Panc1 (cell line): ENCODE measurements at regions not wholly inside any gene's neighbourhood (a gene's known extent, or its start where the extent isn't known, plus 50 kb on each side); places are given as distances from the start of the nearest gene placed in this dataset.

Source experiments
- ATAC-seq: fragments of 200-7000 bp; cut with Tn5 transposase; 2 replicates; pipeline ENCODE4 v1.9.1; 2020; ENCODE audit warnings: mild to moderate bottlenecking, moderate library complexity
- BruUV-seq: library from RNA; stranded (reverse); fragments of 400-500 nt; replicated peaks from 2 replicates; lab custom pipeline; 2021; lab: Mats Ljungman, UMichigan
- CTCF ChIA-PET: fragments of 300-600 bp; sonication (Branson Sonifier 250); formaldehyde crosslinking; loops from one replicate; lab custom pipeline; 2022; ENCODE audit warnings: antibody characterized with exemption; lab: Charles Lee
- POLR2A ChIA-PET: fragments of 300-600 bp; sonication (Branson Sonifier 250); formaldehyde crosslinking; loops from one replicate; lab custom pipeline; 2022; ENCODE audit warnings: antibody characterized with exemption; lab: Charles Lee
- DNase-seq: peaks from one replicate; pipeline ENCODE4 v3.0.0-alpha.2; 2010; ENCODE audit warnings: low read depth, low spot score
- H3K27ac ChIP-seq: 2 replicates; pipeline ENCODE4 v1.5.1; 2011; ENCODE audit warnings: mild to moderate bottlenecking, low read length, inconsistent platforms
- H3K27me3 ChIP-seq: fragments of 200-500 bp; sonication (Bioruptor generic); 2 replicates; pipeline ENCODE4 v1.6.0; 2014; ENCODE audit warnings: low read length, inconsistent platforms; ENCODE audit not compliant: control insufficient read depth, insufficient read depth
- H3K36me3 ChIP-seq: fragments of 200-500 bp; sonication (Bioruptor generic); 2 replicates; pipeline ENCODE4 v1.5.1; 2014; ENCODE audit warnings: inconsistent platforms, mild to moderate bottlenecking, low read length, moderate library complexity; ENCODE audit not compliant: control insufficient read depth, insufficient read depth
- H3K4me1 ChIP-seq: 2 replicates; pipeline ENCODE4 v1.5.1; 2011; ENCODE audit warnings: inconsistent platforms, mild to moderate bottlenecking, low read length, moderate library complexity; ENCODE audit not compliant: control insufficient read depth, insufficient read depth
- H3K4me3 ChIP-seq, 2 experiments: 2 replicates each; pipeline ENCODE4 v1.5.1; 2011 to 2012; ENCODE audit warnings: low read depth in 2 of 2, low read length in 2 of 2, mild to moderate bottlenecking in 2 of 2, inconsistent platforms in 1 of 2, moderate library complexity in 1 of 2
- H3K9me3 ChIP-seq: fragments of 200-500 bp; sonication (Bioruptor generic); 2 replicates; pipeline ENCODE4 v1.5.1; 2014; ENCODE audit warnings: low read depth, mild to moderate bottlenecking, inconsistent platforms, low read length, moderate library complexity; ENCODE audit not compliant: control insufficient read depth, insufficient read depth
- CTCF ChIP-seq: fragments of 450-650 bp; IDR thresholded peaks from 2 replicates; pipeline ENCODE4 v1.5.1; 2017; ENCODE audit warnings: mild to moderate bottlenecking
- POLR2AphosphoS5 ChIP-seq: IDR thresholded peaks from 2 replicates; pipeline ENCODE4 v1.6.1; 2012; ENCODE audit warnings: mild to moderate bottlenecking, low read depth, low read length, moderate library complexity
- REST ChIP-seq, 2 experiments: IDR thresholded peaks; 2 replicates each; pipeline ENCODE4 v1.6.1; 2011 to 2012; ENCODE audit warnings: low read depth in 2 of 2, control low read depth in 1 of 2, low read length in 1 of 2, mild to moderate bottlenecking in 1 of 2, moderate library complexity in 1 of 2; ENCODE audit not compliant: insufficient read depth in 1 of 2
- SIN3A ChIP-seq: IDR thresholded peaks from 2 replicates; pipeline ENCODE4 v1.6.1; 2012; ENCODE audit warnings: low read depth, mild to moderate bottlenecking, low read length, moderate library complexity, borderline replicate concordance; ENCODE audit not compliant: insufficient read depth
- TCF7L2 ChIP-seq: IDR thresholded peaks from 2 replicates; pipeline ENCODE4 v1.6.1; 2011; ENCODE audit warnings: mild to moderate bottlenecking, low read depth, low read length, inconsistent platforms
- in situ Hi-C: cut with HindIII; loops from 2 replicates; pipeline ENCODE4 v1.10.0; 2016; ENCODE audit warnings: low sequenced_read_pairs, low pct_unique_long_range_greater_than_20kb
- intact Hi-C: fragments of 100-400 bp; cut with micrococcal nuclease; formaldehyde crosslinking; loops from one replicate; pipeline ENCODE4 v1.10.0; 2022; ENCODE audit not compliant: unreplicated experiment

GRCh38 chrX:67346225-67346624, 197.6 kb upstream of the AR start:
- Histone ChIP-seq H3K27ac (no peak overlapping the region), H3K9me3 (no peaks in the 10 kb centered on the region), H3K27me3 (no peaks in the 10 kb centered on the region), H3K4me1 (no peaks in the 10 kb centered on the region), H3K4me3 (no peak overlapping the region), H3K36me3 (no peaks in the 10 kb centered on the region)
- ATAC-seq (no peak), DNase-seq (no peak)
- POLR2A ChIA-PET: no interaction called here
- no TSS peak for BruUV-seq
- CTCF ChIA-PET: no interaction called here
- in situ Hi-C loops: no loop called here
- intact Hi-C loops: no loop called here
- TF ChIP-seq CTCF (no peak), TCF7L2 (no peak), SIN3A (no peak), REST (IDR thresholded peaks at IDR 0.05; ENCODE audit: insufficient read depth in 1 of 2, low read depth in 2 of 2, low read length in 1 of 2) (no peak), POLR2AphosphoS5 (no peak)

- ChIA-PET CTCF (no interaction called here), POLR2A (no interaction called here)
- no peak for TF ChIP-seq POLR2AphosphoS5
- no peaks in the 10 kb centered on the region for H3K36me3 ChIP-seq
- BruUV-seq: no TSS peak
- intact Hi-C loops (no loop called here), in situ Hi-C loops (no loop called here)
- no peaks in the 10 kb centered on the region for H3K4me1 ChIP-seq
- H3K4me3 ChIP-seq: no peak overlapping the region
- H3K9me3 ChIP-seq: no peaks in the 10 kb centered on the region
- H3K27ac ChIP-seq: no peak overlapping the region
- no peak for ATAC-seq
- no peaks in the 10 kb centered on the region for H3K27me3 ChIP-seq
- no peak for DNase-seq
Observed at GRCh38 chrX:67346667-67347066, 197.2 kb upstream of the AR start.

GRCh38 chrX:67347145-67347544, 196.7 kb upstream of the AR start:
- POLR2A ChIA-PET: no interaction called here
- ATAC-seq: no peak
- Histone ChIP-seq H3K4me1 (no peaks in the 10 kb centered on the region), H3K27ac (no peak overlapping the region), H3K27me3 (no peaks in the 10 kb centered on the region), H3K36me3 (no peaks in the 10 kb centered on the region), H3K4me3 (no peak overlapping the region), H3K9me3 (no peaks in the 10 kb centered on the region)
- CTCF ChIA-PET: no interaction called here
- in situ Hi-C loops: no loop called here
- no peak for DNase-seq
- intact Hi-C loops: no loop called here
- TF ChIP-seq POLR2AphosphoS5 (no peak), TCF7L2 (no peak), SIN3A (no peak), REST (IDR thresholded peaks at IDR 0.05; ENCODE audit: insufficient read depth in 1 of 2, low read depth in 2 of 2, low read length in 1 of 2) (no peak), CTCF (no peak)
- no TSS peak for BruUV-seq
